ENCODE measurements at regions not wholly inside any gene's neighbourhood (a gene's known extent, or its start where the extent isn't known, plus 50 kb on each side); places are given as distances from the start of the nearest gene placed in this dataset.

DNA sequence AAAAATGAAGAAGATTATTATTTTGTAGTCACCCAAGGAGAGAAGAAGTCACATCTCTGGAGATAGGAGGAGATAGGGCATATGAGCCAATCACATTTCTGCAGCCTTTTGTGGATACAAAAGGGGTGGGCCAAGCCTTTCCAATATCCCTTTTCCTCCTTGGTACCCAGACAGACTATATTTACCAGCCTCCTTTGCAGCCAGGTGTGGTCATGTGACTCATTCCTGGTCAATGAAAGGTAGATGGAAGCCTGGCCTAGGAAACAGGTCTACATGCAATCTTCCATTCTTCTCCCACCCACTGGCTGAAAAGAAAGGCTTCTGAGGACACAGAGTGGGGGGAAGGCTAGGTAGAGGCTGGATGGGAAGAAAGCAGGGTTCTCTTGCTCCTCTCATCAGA, 58.1 kb upstream of the ERG start:
- no peak for DNase-seq (ENCODE audit: low read depth, low spot score)

DNA sequence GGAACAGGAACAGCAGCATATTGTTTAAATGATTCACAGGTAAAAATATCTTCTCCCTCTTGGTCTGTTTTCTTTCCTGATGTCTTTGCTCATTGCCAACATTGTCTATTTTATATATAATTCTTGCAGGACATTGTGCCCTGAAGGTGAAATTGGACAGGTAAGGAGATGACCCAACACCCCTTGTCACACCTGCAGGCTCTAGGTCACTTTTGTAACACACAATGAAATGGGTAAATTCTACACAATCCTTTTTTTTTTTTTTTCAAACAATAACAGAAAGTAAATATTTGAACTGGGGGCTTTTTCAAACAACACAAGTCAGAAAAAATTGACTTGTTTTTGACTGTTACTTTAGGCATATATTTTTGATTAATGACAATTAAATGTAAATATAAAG, 62.9 kb upstream of the ERG start:
- no peak for DNase-seq (ENCODE audit: low read depth, low spot score)

DNA sequence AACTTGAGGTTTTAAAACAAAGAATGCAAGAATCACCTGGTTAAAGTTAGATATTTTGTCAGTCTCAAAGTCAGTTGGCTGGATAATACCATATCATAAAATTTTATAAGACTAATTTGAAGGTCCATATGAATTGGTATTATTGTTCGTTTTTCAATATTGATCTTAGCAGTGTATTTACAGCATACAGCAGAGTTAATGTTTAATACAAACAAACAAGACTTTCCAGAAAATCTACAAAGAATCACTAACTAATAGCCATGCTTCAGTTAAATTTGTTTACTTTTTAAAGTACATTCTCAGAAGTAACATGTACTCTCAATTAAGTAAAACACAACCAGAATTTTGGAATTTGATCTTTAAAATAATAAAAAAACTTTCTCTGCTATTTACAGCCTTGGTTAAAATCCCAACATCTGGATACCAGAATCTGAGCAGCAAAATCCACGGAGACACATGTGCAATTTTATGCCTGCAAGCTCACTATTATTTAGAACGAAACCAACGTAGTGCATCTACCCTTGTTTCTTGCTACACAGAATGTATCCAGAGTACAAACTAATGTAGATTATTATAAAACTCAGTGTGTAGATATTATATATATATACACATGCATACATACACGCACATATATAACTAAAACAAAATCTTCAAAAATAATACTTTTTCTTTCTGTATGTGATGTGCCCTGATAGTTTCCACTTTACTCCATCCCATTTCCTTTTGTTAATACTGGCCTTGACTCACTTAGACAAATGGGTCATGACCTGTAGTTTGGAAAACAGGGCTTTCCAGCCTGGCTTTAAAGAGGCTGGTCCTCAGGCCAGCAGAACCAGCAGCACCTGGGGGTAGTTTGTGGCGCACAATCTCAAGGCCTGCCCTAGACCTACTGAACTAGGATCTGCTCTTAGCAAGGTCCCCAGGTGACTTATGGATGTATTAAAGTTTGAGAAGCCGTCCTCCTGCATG, 63.6 kb upstream of the ERG start:
- DNase-seq (ENCODE audit: low read depth, low spot score), result no peak

DNA sequence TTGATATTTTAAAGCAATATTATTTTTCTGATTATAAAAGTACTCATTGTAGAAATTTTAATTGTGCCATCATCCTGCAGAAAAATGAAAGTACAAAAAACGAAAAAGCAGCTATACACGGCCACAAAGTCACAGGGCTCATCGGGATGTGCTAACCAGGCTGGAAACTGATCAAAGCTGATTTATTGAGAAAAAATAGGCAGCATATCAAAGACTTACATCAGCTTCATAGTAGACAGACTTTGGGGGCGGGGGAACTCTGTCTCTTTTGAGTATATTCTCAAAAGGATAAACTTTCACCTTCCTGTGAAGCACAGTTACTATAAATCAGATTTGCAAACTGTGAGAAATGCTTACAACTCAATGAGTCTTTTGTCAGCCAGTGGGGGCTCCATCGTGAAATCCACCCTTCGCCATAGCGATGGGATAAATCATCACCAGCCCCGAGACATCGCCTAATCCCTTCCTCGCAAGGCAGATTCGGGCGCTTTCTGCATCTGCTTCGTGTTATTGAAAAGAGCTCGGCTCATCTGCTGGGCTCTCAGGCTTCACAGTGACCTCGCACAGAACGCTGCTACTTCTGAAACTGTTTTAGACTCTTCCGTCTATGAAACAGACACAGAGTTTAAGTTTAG, 69.2 kb upstream of the ERG start:
- no peak for DNase-seq (ENCODE audit: low read depth, low spot score)

- DNase-seq (ENCODE audit: low read depth, low spot score), result no peak
Measured at GRCh38 chr21:38567970-38568360, 69.7 kb upstream of the ERG start.

DNA sequence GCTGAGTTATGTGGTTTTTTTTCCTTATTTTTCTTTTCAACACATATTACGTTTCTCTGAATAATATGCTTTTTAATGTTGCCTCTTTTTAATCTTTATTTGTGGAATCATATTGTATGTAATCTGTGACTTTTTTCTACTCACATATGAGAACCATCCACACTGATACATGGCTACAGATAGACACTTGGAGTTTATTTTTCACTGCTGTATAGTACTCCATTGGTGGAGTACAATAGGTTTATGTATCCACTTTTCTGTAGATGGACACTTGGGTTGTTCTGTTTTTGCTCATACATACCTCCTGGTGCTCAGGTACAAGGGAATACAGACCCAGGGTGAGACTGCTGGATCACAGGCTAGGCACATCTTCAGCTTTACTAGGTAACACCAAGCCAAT, 71.5 kb upstream of the ERG start:
- no peak for DNase-seq (ENCODE audit: low read depth, low spot score)

DNA sequence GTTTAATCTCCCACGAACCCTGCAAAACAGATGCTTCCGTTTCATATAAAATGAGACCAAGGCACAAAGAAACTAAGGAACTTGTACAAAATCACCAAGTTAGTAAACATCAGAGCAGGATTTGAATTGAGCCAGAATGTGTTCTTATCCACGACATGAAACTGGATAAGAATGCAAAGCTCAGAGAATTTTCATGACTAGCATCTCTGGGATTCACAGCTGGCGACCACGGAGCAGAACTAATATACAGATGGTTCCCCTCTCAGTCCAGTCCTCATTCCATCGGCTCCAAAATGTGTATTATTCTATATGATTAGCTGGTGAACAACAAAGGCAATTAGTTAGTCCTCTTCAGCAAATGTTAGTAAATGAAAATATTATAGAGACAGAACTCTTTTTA, 72.3 kb upstream of the ERG start:
- DNase-seq (ENCODE audit: low read depth, low spot score), result no peak

GRCh38 chr21:38574895-38575575, 76.8 kb upstream of the ERG start:
- DNase-seq (ENCODE audit: low read depth, low spot score), result no peak

GRCh38 chr21:38577887-38578286, 79.6 kb upstream of the ERG start:
- DNase-seq (ENCODE audit: low read depth, low spot score), result no peak

DNA sequence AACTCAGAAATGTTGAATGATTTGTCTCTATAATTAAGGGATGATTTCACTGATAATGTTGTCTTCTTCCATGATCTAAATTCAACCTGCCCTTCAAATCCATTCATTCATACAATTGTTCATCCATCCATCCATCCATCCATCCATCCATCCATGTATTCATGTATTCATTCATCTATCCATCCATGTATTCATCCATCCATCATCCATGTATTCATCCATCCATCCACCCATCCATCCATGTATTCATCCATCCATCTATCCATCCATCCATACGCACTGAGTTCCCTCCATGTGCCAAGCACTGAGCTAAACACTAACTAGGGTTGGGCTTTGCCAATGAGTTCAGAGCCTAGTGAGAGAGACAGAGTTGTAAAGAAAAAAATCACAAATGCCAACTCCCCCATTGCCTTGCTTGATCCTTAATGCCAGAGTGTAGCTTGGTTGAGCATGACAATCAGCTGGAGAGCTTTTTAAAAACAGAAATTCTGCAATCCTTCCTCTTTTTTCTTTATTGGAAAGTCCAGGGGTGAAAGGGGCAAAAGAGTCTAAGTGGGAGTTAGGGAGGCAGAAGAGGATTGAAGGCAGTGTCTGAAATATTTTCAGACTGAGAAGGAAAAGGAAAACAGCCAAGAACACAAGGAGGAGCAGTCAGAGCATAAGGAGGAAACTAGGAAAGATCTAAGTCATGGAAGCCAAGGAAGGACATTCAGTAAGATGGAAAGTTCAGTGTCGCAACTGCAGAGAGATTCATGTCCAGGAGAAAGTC, 92.4 kb upstream of the ERG start:
- no peak for DNase-seq (ENCODE audit: low read depth, low spot score)

DNA sequence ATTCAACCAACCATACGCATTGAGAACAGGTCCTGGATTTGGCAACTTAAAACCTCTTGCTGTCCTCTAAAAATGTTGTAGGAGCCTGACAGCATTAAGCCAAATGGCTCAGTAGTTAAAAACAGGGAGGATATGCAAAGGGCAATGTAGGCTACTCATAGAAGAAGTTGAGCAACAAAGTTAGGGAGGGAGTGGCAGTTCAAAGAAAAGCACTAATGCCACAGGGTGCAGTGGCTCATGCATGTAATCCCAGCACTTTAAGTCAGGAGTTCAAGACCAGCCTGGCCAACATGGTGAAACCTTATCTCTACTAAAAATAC, 92.9 kb upstream of the ERG start:
- DNase-seq (ENCODE audit: low read depth, low spot score), result no peak

GRCh38 chr21:38596264-38597042, 98.2 kb upstream of the ERG start:
- no peak for DNase-seq (ENCODE audit: low read depth, low spot score)

DNA sequence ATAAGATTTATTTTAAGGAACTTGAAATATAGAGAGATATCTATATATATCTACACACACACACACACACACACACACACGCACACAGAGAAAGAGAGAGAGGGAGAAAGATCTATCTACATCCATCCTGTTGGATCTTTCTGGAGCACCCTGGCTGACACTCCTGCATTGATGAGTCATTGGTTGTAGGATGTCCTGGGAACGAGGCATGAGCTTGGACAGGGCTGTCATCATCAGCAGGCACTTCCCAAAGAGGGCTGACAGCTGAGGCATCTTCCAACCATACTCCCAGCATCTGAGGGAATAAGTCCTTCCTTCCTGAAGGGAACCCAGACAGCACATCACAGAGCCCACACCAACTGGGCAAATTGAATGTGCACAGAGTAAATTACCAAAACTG, 99.1 kb upstream of the ERG start:
- no peak for DNase-seq (ENCODE audit: low read depth, low spot score)

- DNase-seq (ENCODE audit: low read depth, low spot score), result no peak
Measured at GRCh38 chr21:38598413-38598812, 100.1 kb upstream of the ERG start.

DNA sequence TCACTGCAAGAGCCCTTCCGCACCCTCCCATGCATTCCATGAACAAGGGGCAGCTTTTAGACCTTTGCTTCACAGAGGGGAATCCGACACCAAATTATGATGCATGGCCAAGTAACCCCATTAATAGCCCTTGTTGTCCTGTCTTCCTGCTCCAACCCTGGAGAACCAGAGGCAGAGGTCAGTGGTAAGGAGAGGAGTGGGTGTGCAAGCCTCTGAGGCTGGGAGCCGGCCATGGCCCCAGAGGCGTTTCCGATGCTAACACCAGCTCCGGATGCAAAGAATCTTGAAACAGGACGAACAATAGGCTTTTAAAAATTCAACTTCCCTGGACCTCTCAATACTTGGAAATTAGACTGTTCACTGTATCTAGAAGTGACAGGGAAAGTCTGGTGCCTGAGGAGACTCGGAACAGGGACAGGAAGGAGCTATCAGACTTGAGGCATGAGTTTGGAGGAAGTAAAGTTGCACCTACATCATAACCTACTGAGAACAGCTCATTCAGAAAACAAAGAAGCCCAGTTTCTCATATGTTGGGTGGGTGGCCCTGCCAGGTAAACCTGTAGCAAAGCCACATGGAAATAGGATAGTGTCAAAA, 101.2 kb upstream of the ERG start:
- DNase-seq (ENCODE audit: low read depth, low spot score), result no peak

GRCh38 chr21:38600106-38600505, 101.8 kb upstream of the ERG start:
- DNase-seq (ENCODE audit: low read depth, low spot score), result no peak

DNA sequence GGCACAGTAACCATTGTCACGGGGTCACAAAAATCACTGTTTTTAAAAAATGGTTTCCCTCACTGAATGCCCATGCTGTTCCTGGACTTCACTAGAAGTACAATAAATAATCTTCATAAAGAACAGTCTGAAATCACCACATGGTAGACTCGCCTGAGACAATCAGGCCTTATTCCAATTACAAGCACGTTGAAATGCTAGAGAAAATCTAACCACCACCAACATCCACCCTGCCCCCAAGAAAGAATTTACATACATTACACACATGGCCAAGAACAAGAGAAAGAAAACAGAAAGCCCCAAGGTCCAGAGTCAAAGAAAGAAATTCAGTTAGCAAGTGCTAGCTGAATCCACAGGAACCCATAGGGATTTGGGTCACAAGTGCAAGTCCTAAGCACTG, 107.0 kb upstream of the ERG start:
- no peak for DNase-seq (ENCODE audit: low read depth, low spot score)

DNA sequence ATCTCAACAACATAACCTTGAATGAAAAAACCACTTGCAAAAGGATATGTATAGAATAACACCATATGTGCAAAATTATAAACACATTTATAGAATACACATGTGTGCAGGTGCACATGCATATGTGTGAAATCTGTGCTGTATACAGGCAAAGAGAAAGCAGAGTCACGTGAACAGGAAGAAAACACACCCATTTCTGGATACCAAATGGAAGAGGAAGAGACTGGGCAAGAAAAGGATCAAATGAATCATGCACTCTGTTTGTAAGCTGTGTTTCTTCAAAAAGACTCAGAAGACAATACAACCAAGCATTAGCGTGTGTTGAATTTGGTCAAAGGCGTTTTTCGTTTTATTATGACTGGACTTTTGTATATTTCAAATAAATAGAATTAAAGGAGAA, 111.3 kb upstream of the ERG start:
- no peak for DNase-seq (ENCODE audit: low read depth, low spot score)

- DNase-seq (ENCODE audit: low read depth, low spot score), result no peak
Measured at GRCh38 chr21:38610623-38611251, 112.5 kb upstream of the ERG start.

DNA sequence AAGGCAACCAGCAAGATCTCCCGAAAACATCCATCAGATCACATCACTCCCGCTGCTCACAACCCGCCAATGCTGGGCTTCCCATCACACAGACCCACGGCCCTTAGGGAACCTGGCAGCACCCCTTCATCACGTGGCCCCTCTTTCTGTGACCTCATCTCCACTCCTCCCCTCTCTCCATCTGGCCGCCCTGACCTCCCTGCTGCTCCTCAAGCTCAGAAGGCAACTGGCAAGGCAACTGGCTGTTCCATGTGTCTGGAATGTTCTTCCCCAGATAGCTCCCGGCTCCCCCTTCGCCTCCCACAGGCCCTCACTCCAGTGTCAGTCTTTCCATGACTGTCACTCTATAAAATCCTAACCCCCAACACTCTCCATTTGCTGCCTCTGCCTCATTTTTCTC, 113.0 kb upstream of the ERG start:
- no peak for DNase-seq (ENCODE audit: low read depth, low spot score)
